ENCODE measurements at regions not wholly inside any gene's neighbourhood (a gene's known extent, or its start where the extent isn't known, plus 50 kb on each side); places are given as distances from the start of the nearest gene placed in this dataset.

DNA sequence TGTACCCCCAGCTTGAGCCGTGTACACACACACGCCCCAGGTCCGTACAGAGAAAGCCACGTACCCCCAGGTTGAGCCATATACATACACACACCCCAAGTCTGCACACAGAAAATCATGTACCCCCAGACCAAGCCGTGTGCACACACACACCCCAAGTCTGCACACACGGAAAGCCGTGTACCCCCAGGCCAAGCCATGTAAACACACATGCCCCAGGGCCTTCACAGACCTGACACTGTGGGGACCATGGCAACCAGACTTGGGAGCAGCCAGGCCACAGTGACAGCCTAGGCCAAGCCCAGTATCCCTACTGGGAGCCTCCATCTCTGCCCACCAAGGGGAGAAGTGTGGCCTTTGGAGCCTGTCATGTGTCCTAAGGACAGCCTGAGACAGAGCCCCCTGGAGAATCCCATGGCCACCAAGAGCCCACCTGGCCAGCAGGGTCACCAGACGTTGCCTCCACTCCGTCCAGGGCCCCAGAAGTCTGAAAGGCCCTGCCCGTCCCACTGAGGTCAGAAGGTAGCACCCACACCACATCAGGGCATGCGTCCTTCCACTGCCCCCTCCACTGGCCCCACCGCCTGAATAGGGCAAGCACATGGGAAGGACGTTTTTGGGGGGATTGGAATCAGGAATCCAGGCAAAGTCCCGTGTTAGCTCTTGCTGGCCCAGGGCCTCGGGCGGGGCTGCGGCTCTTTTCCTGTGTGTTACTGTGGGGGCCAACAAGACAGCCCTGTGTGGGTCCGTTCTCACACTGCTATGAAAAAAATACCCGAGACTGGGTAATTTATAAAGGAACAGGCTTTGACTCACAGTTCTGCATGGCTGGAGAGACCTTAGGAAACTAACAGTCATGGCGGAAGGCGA, 636.7 kb downstream of the TBC1D22A start:
- Histone ChIP-seq H3K9me2 (replicated peaks; ENCODE audit: low read depth, low read length) (no peaks in the 10 kb centered on the region), H3K9me3 (ENCODE audit: insufficient read depth, low read depth, low read length) (peaks cover 18% of the 10 kb centered on the region; the same call in 1 of the 2 replicates), H3K79me2 (ENCODE audit: insufficient read depth, low read length) (no peaks in the 10 kb centered on the region), H3F3A (ENCODE audit: low read depth) (no peaks in the 10 kb centered on the region), H3K4me2 (ENCODE audit: low read depth, low read length, poor library complexity, severe bottlenecking) (no peak overlapping the region), H3K36me3 (ENCODE audit: insufficient read depth, low read length) (no peaks in the 10 kb centered on the region), H3K9ac (ENCODE audit: low read depth, low read length, poor library complexity, severe bottlenecking) (no peak overlapping the region), H3K27me3 (ENCODE audit: insufficient read depth, low read length, poor library complexity, severe bottlenecking) (no peaks in the 10 kb centered on the region), H3K4me3 (ENCODE audit: low read length, poor library complexity, severe bottlenecking) (no peak overlapping the region), H3K4me1 (ENCODE audit: insufficient read depth, low read length, poor library complexity, severe bottlenecking) (no peaks in the 10 kb centered on the region), H2AFZ (ENCODE audit: low read length) (no peak overlapping the region), H4K20me1 (ENCODE audit: insufficient read depth, low read length, poor library complexity, severe bottlenecking) (no peaks in the 10 kb centered on the region)
- TF ChIP-seq, protein P1, sequence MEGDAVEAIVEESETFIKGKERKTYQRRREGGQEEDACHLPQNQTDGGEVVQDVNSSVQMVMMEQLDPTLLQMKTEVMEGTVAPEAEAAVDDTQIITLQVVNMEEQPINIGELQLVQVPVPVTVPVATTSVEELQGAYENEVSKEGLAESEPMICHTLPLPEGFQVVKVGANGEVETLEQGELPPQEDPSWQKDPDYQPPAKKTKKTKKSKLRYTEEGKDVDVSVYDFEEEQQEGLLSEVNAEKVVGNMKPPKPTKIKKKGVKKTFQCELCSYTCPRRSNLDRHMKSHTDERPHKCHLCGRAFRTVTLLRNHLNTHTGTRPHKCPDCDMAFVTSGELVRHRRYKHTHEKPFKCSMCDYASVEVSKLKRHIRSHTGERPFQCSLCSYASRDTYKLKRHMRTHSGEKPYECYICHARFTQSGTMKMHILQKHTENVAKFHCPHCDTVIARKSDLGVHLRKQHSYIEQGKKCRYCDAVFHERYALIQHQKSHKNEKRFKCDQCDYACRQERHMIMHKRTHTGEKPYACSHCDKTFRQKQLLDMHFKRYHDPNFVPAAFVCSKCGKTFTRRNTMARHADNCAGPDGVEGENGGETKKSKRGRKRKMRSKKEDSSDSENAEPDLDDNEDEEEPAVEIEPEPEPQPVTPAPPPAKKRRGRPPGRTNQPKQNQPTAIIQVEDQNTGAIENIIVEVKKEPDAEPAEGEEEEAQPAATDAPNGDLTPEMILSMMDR (conservative IDR thresholded peaks at IDR 0.05; ENCODE audit: low read length): no peak
- TF ChIP-seq EZH2phosphoT487 (IDR thresholded peaks at IDR 0.05; ENCODE audit: borderline replicate concordance): no peak

DNA sequence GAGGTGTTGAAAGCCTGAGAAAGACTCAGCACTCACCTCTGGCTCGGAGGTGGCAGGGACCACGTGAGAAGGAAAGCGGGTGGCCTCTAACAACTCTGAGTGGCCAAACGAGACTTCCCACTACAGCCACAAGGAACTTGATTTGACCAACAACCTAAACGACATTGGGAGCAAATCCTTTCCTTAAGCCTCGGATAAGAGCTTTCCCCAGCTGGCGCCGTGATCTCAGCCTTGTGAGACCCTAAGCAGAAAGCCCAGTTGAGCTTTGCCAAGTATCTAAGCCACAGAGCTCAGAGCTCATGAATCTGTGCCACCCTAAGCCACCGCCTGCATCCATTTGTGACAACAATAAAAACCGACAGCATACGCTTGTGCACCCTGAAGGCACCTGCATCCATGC, 636.0 kb downstream of the TBC1D22A start:
- H3F3A ChIP-seq (ENCODE audit: low read depth): no peaks in the 10 kb centered on the region
- H3K79me2 ChIP-seq (ENCODE audit: insufficient read depth, low read length): no peaks in the 10 kb centered on the region
- H3K4me1 ChIP-seq (ENCODE audit: insufficient read depth, low read length, poor library complexity, severe bottlenecking): no peaks in the 10 kb centered on the region
- H3K36me3 ChIP-seq (ENCODE audit: insufficient read depth, low read length): no peaks in the 10 kb centered on the region
- H3K9me2 ChIP-seq (replicated peaks; ENCODE audit: low read depth, low read length): no peaks in the 10 kb centered on the region
- H3K9ac ChIP-seq (ENCODE audit: low read depth, low read length, poor library complexity, severe bottlenecking): no peak overlapping the region
- no peak overlapping the region for H3K4me3 ChIP-seq (ENCODE audit: low read length, poor library complexity, severe bottlenecking)
- TF ChIP-seq EZH2phosphoT487 (IDR thresholded peaks at IDR 0.05; ENCODE audit: borderline replicate concordance): no peak
- TF ChIP-seq, protein P1 (conservative IDR thresholded peaks at IDR 0.05; ENCODE audit: low read length): no peak
- no peaks in the 10 kb centered on the region for H3K27me3 ChIP-seq (ENCODE audit: insufficient read depth, low read length, poor library complexity, severe bottlenecking)
- no peaks in the 10 kb centered on the region for H4K20me1 ChIP-seq (ENCODE audit: insufficient read depth, low read length, poor library complexity, severe bottlenecking)
- H2AFZ ChIP-seq (ENCODE audit: low read length): no peak overlapping the region
- H3K9me3 ChIP-seq (ENCODE audit: insufficient read depth, low read depth, low read length): peaks cover 18% of the 10 kb centered on the region; the same call in 1 of the 2 replicates
- no peak overlapping the region for H3K4me2 ChIP-seq (ENCODE audit: low read depth, low read length, poor library complexity, severe bottlenecking)

DNA sequence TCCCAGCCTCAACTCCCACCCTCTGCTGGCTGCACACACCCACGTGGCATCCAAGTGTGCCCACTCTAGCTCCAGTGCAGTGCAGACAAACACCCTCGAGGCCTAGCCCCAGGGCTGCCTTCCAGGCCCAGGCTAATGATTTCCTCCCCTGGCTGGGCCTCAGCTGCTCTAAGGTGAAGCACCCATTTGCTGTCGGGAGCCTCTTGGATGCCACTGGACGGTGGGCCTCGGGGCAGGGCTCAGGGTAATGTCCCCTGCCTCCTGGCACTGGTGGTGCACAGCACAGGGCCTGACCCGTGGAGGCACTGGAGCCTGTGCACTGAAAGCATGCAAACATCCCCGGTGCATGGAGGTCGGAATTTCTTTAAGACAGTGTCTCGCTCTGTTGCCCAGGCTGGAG, 635.2 kb downstream of the TBC1D22A start:
- peaks cover 18% of the 10 kb centered on the region; the same call in 1 of the 2 replicates for H3K9me3 ChIP-seq (ENCODE audit: insufficient read depth, low read depth, low read length)
- no peak overlapping the region for H3K4me3 ChIP-seq (ENCODE audit: low read length, poor library complexity, severe bottlenecking)
- no peaks in the 10 kb centered on the region for H4K20me1 ChIP-seq (ENCODE audit: insufficient read depth, low read length, poor library complexity, severe bottlenecking)
- no peak overlapping the region for H3K4me2 ChIP-seq (ENCODE audit: low read depth, low read length, poor library complexity, severe bottlenecking)
- H3K9me2 ChIP-seq (replicated peaks; ENCODE audit: low read depth, low read length): no peaks in the 10 kb centered on the region
- H3F3A ChIP-seq (ENCODE audit: low read depth): no peaks in the 10 kb centered on the region
- TF ChIP-seq, protein P1 (conservative IDR thresholded peaks at IDR 0.05; ENCODE audit: low read length): no peak
- no peak for TF ChIP-seq EZH2phosphoT487 (IDR thresholded peaks at IDR 0.05; ENCODE audit: borderline replicate concordance)
- no peaks in the 10 kb centered on the region for H3K79me2 ChIP-seq (ENCODE audit: insufficient read depth, low read length)
- H3K9ac ChIP-seq (ENCODE audit: low read depth, low read length, poor library complexity, severe bottlenecking): no peak overlapping the region
- no peaks in the 10 kb centered on the region for H3K4me1 ChIP-seq (ENCODE audit: insufficient read depth, low read length, poor library complexity, severe bottlenecking)
- no peaks in the 10 kb centered on the region for H3K27me3 ChIP-seq (ENCODE audit: insufficient read depth, low read length, poor library complexity, severe bottlenecking)
- H2AFZ ChIP-seq (ENCODE audit: low read length): no peak overlapping the region
- no peaks in the 10 kb centered on the region for H3K36me3 ChIP-seq (ENCODE audit: insufficient read depth, low read length)
